ENCODE measurements at regions not wholly inside any gene's neighbourhood (a gene's known extent, or its start where the extent isn't known, plus 50 kb on each side); places are given as distances from the start of the nearest gene placed in this dataset.
A peak's percentile ranks its signal among the peaks of the same experiment; 100 is the strongest.
"Not testable (repeated sequence)": the region's sequence is repeated elsewhere in the genome, so short reads cannot be mapped to it uniquely, and the experiment has no call there.

GRCh38 chr9:119712325-119712724 is 343.1 kb upstream of the BRINP1 start:
- no peak for DNase-seq

GRCh38 chr9:119709431-119709830 is 340.2 kb upstream of the BRINP1 start:
- no peak for DNase-seq

- DNase-seq: no peak
Measured at GRCh38 chr9:119707228-119707845, 338.1 kb upstream of the BRINP1 start.

GRCh38 chr9:119701651-119702050 is 332.4 kb upstream of the BRINP1 start:
- DNase-seq: no peak

- DNase-seq: peak; percentile 27
Measured at GRCh38 chr9:119698535-119698934, 329.3 kb upstream of the BRINP1 start.

GRCh38 chr9:119697996-119698395 is 328.8 kb upstream of the BRINP1 start:
- no peak for DNase-seq

- no peak for DNase-seq
Measured at GRCh38 chr9:119689879-119690278, 320.6 kb upstream of the BRINP1 start.

GRCh38 chr9:119688547-119688946 is 319.3 kb upstream of the BRINP1 start:
- no peak for DNase-seq

GRCh38 chr9:119677811-119678505 is 308.7 kb upstream of the BRINP1 start:
- DNase-seq: no peak

GRCh38 chr9:119675951-119676350 is 306.7 kb upstream of the BRINP1 start:
- peak; percentile 27 for DNase-seq

- DNase-seq: not testable (repeated sequence)
Measured at GRCh38 chr9:119672763-119673162, 303.5 kb upstream of the BRINP1 start.

GRCh38 chr9:119667916-119668315 is 298.7 kb upstream of the BRINP1 start:
- DNase-seq: no peak

GRCh38 chr9:119667163-119667562 is 297.9 kb upstream of the BRINP1 start:
- DNase-seq: no peak

GRCh38 chr9:119662329-119662728 is 293.1 kb upstream of the BRINP1 start:
- DNase-seq: no peak

- no peak for DNase-seq
Measured at GRCh38 chr9:119652931-119653330, 283.7 kb upstream of the BRINP1 start.

- DNase-seq: no peak
Measured at GRCh38 chr9:119649205-119649604, 280.0 kb upstream of the BRINP1 start.

GRCh38 chr9:119639287-119639955 is 270.2 kb upstream of the BRINP1 start:
- DNase-seq: no peak

GRCh38 chr9:119634006-119634405 is 264.8 kb upstream of the BRINP1 start:
- DNase-seq: no peak

GRCh38 chr9:119611565-119611964 is 242.3 kb upstream of the BRINP1 start:
- DNase-seq: no peak

- no peak for DNase-seq
Measured at GRCh38 chr9:119609277-119609971, 240.2 kb upstream of the BRINP1 start.

GRCh38 chr9:119601632-119602031 is 232.4 kb upstream of the BRINP1 start:
- DNase-seq: no peak

GRCh38 chr9:119597499-119597898 is 228.3 kb upstream of the BRINP1 start:
- no peak for DNase-seq

GRCh38 chr9:119596703-119597102 is 227.5 kb upstream of the BRINP1 start:
- DNase-seq: no peak
